Activated B cell treated with CpG ODN at 0.5 μM for 24 hours (primary cell): ENCODE measurements at regions not wholly inside any gene's neighbourhood (a gene's known extent, or its start where the extent isn't known, plus 50 kb on each side); places are given as distances from the start of the nearest gene placed in this dataset.

Experiments used
- ATAC-seq: fragments of 200-7000 bp; cut with Tn5 transposase; one replicate; pipeline ENCODE4 v1.10.0; 2021; ENCODE audit warnings: low read depth, mild to moderate bottlenecking, moderate library complexity
- CTCF ChIA-PET: fragments of 350-600 bp; sonication (Branson Sonifier 250); formaldehyde crosslinking; loops from one replicate; lab custom pipeline; 2021; ENCODE audit warnings: antibody characterized with exemption; lab: Charles Lee
- POLR2A ChIA-PET: fragments of 350-600 bp; sonication (Branson Sonifier 250); formaldehyde crosslinking; loops from one replicate; lab custom pipeline; 2021; ENCODE audit warnings: antibody characterized with exemption; lab: Charles Lee
- DNase-seq: peaks from one replicate; pipeline ENCODE4 v3.0.0; 2022
- H3K27ac Mint-ChIP-seq: one replicate; pipeline ENCODE4 v1.8.0; 2020; ENCODE audit warnings: mixed read lengths
- H3K27me3 Mint-ChIP-seq: one replicate; pipeline ENCODE4 v1.8.0; 2021; ENCODE audit warnings: mixed read lengths
- H3K36me3 Mint-ChIP-seq: one replicate; pipeline ENCODE4 v1.8.0; 2021; ENCODE audit warnings: low read depth, mixed read lengths
- H3K4me1 Mint-ChIP-seq: one replicate; pipeline ENCODE4 v1.8.0; 2021; ENCODE audit warnings: mixed read lengths
- H3K4me3 Mint-ChIP-seq: one replicate; pipeline ENCODE4 v1.8.0; 2020; ENCODE audit warnings: mild to moderate bottlenecking, mixed read lengths
- H3K9me3 Mint-ChIP-seq: one replicate; pipeline ENCODE4 v1.8.0; 2020; ENCODE audit warnings: mixed read lengths
- CTCF ChIP-seq: fragments of 200-600 bp; IDR thresholded peaks from one replicate; pipeline ENCODE4 v1.8.0; 2022; ENCODE audit warnings: antibody characterized with exemption, mild to moderate bottlenecking
- intact Hi-C: fragments of 100-400 bp; cut with micrococcal nuclease; formaldehyde crosslinking; loops from one replicate; pipeline ENCODE4 v1.15.1; 2024

- no peaks in the 10 kb centered on the region for H3K9me3 Mint-ChIP-seq
- no peak overlapping the region for H3K4me3 Mint-ChIP-seq
- no peaks in the 10 kb centered on the region for H3K27me3 Mint-ChIP-seq
- DNase-seq (no peak), ATAC-seq (no peak)
- no peak overlapping the region for H3K27ac Mint-ChIP-seq
- H3K36me3 Mint-ChIP-seq: no peaks in the 10 kb centered on the region
- CTCF ChIA-PET: no interaction called here
- intact Hi-C loops: no loop called here
- POLR2A ChIA-PET: no interaction called here
- no peaks in the 10 kb centered on the region for H3K4me1 Mint-ChIP-seq
- no peak for TF ChIP-seq CTCF
Measured at GRCh38 chr16:52773026-52773425, 226.1 kb upstream of the TOX3 start.

- ChIA-PET POLR2A (no interaction called here), CTCF (no interaction called here)
- Mint-ChIP-seq H3K9me3 (no peaks in the 10 kb centered on the region), H3K27ac (no peak overlapping the region), H3K36me3 (no peaks in the 10 kb centered on the region), H3K4me1 (no peaks in the 10 kb centered on the region), H3K4me3 (no peak overlapping the region), H3K27me3 (no peaks in the 10 kb centered on the region)
- ATAC-seq: no peak
- TF ChIP-seq CTCF: no peak
- intact Hi-C loops: no loop called here
- DNase-seq: no peak
Measured at GRCh38 chr16:52770828-52771227, 223.9 kb upstream of the TOX3 start.

- ATAC-seq (no peak), DNase-seq (no peak)
- CTCF ChIA-PET: no interaction called here
- Mint-ChIP-seq H3K27ac (no peak overlapping the region), H3K9me3 (no peaks in the 10 kb centered on the region), H3K27me3 (no peaks in the 10 kb centered on the region), H3K4me3 (no peak overlapping the region), H3K4me1 (no peaks in the 10 kb centered on the region), H3K36me3 (no peaks in the 10 kb centered on the region)
- POLR2A ChIA-PET: no interaction called here
- intact Hi-C loops: no loop called here
- TF ChIP-seq CTCF: no peak
Measured at GRCh38 chr16:52758473-52758855, 211.5 kb upstream of the TOX3 start.

GRCh38 chr16:52757746-52758472 is 211.0 kb upstream of the TOX3 start:
- DNase-seq (no peak), ATAC-seq (no peak)
- TF ChIP-seq CTCF: no peak
- H3K27me3 Mint-ChIP-seq: no peaks in the 10 kb centered on the region
- ChIA-PET POLR2A (no interaction called here), CTCF (no interaction called here)
- no peaks in the 10 kb centered on the region for H3K9me3 Mint-ChIP-seq
- H3K36me3 Mint-ChIP-seq: no peaks in the 10 kb centered on the region
- intact Hi-C loops: no loop called here
- H3K4me3 Mint-ChIP-seq: no peak overlapping the region
- no peak overlapping the region for H3K27ac Mint-ChIP-seq
- no peaks in the 10 kb centered on the region for H3K4me1 Mint-ChIP-seq

- Mint-ChIP-seq H3K4me3 (no peak overlapping the region), H3K27ac (no peak overlapping the region), H3K27me3 (no peaks in the 10 kb centered on the region), H3K4me1 (no peaks in the 10 kb centered on the region), H3K9me3 (no peaks in the 10 kb centered on the region), H3K36me3 (no peaks in the 10 kb centered on the region)
- ATAC-seq: no peak
- no peak for DNase-seq
- intact Hi-C loops: no loop called here
- CTCF ChIA-PET: no interaction called here
- TF ChIP-seq CTCF: no peak
- POLR2A ChIA-PET: no interaction called here
Measured at GRCh38 chr16:52756812-52757517, 210.0 kb upstream of the TOX3 start.
